ENCODE measurements at regions not wholly inside any gene's neighbourhood (a gene's known extent, or its start where the extent isn't known, plus 50 kb on each side); places are given as distances from the start of the nearest gene placed in this dataset.

- no peak for ATAC-seq
- Histone ChIP-seq H3K9me3 (peaks cover 5% of the 10 kb centered on the region), H3K36me3 (no peaks in the 10 kb centered on the region), H3K4me3 (no peak overlapping the region), H3K27me3 (ENCODE audit: low read depth) (no peaks in the 10 kb centered on the region), H3K4me1 (no peaks in the 10 kb centered on the region), H3K27ac (no peak overlapping the region)
- intact Hi-C loops (cut with DNase I), result no loop called here
- no peak for TF ChIP-seq CTCF (IDR thresholded peaks at IDR 0.05)
- DNase-seq, result no peak
Observed at GRCh38 chr21:25127007-25127406, 480.3 kb downstream of the MRPL39 start.

GRCh38 chr21:25126564-25126963 is 480.7 kb downstream of the MRPL39 start:
- H3K4me1 ChIP-seq, result no peaks in the 10 kb centered on the region
- intact Hi-C loops (cut with DNase I), result no loop called here
- ATAC-seq (no peak), DNase-seq (no peak)
- TF ChIP-seq CTCF (IDR thresholded peaks at IDR 0.05), result no peak
- H3K27ac ChIP-seq, result no peak overlapping the region
- H3K27me3 ChIP-seq (ENCODE audit: low read depth), result no peaks in the 10 kb centered on the region
- H3K9me3 ChIP-seq, result peaks cover under 1% of the 10 kb centered on the region
- H3K36me3 ChIP-seq, result no peaks in the 10 kb centered on the region
- no peak overlapping the region for H3K4me3 ChIP-seq

GRCh38 chr21:25118648-25119047 is 488.6 kb downstream of the MRPL39 start:
- no peaks in the 10 kb centered on the region for H3K36me3 ChIP-seq
- intact Hi-C loops (cut with DNase I), result no loop called here
- no peaks in the 10 kb centered on the region for H3K27me3 ChIP-seq (ENCODE audit: low read depth)
- no peaks in the 10 kb centered on the region for H3K9me3 ChIP-seq
- DNase-seq (no peak), ATAC-seq (no peak)
- no peak overlapping the region for H3K4me3 ChIP-seq
- no peak overlapping the region for H3K27ac ChIP-seq
- TF ChIP-seq CTCF (IDR thresholded peaks at IDR 0.05), result no peak
- no peaks in the 10 kb centered on the region for H3K4me1 ChIP-seq

- no peak for ATAC-seq
- DNase-seq, result no peak
- no peak for TF ChIP-seq CTCF (IDR thresholded peaks at IDR 0.05)
- Histone ChIP-seq H3K9me3 (no peaks in the 10 kb centered on the region), H3K36me3 (no peaks in the 10 kb centered on the region), H3K4me1 (no peaks in the 10 kb centered on the region), H3K4me3 (no peak overlapping the region), H3K27me3 (ENCODE audit: low read depth) (no peaks in the 10 kb centered on the region), H3K27ac (no peak overlapping the region)
- intact Hi-C loops (cut with DNase I), result no loop called here
Observed at GRCh38 chr21:25115021-25115420, 492.3 kb downstream of the MRPL39 start.

- intact Hi-C loops (cut with DNase I), result no loop called here
- ATAC-seq (no peak), DNase-seq (no peak)
- Histone ChIP-seq H3K4me1 (no peaks in the 10 kb centered on the region), H3K27ac (no peak overlapping the region), H3K9me3 (no peaks in the 10 kb centered on the region), H3K27me3 (ENCODE audit: low read depth) (no peaks in the 10 kb centered on the region), H3K4me3 (no peak overlapping the region), H3K36me3 (no peaks in the 10 kb centered on the region)
- no peak for TF ChIP-seq CTCF (IDR thresholded peaks at IDR 0.05)
Observed at GRCh38 chr21:25107708-25108107, 499.6 kb downstream of the MRPL39 start.
